GM19351 (cell line): ENCODE measurements at regions not wholly inside any gene's neighbourhood (a gene's known extent, or its start where the extent isn't known, plus 50 kb on each side); places are given as distances from the start of the nearest gene placed in this dataset.

Experiments used
- ATAC-seq: cut with Tn5 transposase; IDR thresholded peaks from one replicate; pipeline ENCODE4 v1.9.1; 2021; ENCODE audit warnings: mild to moderate bottlenecking, moderate library complexity; ENCODE audit not compliant: unreplicated experiment

DNA sequence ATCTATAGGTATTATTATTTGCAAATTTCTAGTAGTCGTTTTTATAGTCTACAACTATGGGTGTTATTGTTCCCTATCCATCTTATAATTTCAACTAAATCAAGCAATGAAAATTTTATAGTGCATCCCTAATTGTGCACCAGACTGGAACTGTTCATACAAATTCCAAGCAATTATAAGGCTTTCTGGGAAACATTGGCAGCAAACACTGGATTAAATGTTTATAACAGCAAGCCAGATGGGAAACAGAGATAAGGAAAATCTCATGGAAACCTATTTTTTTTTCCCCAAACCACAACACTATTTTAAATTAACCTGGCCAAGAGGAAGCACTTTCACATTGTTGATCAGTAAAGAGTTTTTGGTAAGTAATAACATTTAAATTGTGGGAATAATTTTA, 524.3 kb downstream of the RASEF start:
- ATAC-seq: no peak

DNA sequence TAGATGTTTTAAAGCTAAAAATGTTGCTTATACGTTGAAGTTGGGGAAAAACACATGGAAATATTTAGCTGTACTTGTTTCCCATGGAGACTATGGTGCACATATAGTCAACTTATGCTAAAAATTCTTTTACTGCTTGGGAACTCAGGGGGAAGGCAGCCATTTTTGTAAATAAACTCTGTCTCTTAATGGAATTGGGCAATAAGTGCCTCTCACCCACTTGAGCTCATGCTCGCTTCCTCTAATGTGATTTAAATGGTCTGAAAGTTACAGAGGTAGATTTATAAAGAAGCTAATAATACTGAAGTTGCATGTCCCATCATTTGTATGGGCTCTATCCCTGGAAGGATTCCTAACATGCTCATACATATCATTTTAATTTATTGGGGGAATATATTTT, 523.8 kb downstream of the RASEF start:
- no peak for ATAC-seq

DNA sequence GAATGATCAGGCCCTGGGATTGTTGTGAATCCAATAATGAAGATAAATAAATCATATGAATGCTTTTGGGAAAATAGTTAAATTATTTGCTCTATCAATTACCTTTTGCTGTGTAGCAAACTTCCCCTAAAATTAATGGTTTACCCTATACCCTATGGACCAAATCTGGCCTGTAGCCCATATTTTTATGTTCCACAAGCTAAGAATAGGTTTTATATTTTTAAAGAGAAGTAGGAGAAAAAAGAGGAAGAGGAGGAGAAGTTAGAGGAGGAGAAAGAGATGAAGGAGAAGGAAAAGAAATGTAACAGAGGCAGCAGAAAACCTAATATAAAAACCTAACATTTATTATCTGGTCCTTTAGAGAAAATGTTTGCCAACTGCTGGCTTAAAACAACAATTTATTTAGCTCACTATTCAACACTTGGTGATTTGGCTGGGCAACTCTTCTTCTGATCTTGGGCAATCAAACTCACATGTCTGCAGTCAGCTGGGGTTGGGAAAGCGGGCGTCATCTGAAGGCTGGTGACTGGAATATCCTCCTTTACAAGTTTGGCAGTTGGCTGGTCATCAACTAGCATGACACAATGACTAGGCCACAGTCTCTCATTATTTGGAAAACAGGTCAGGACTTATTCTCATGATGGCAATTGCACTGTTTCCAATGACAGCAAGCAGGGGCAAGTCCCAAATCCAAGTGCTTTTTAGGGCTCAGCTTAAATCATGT, 522.9 kb downstream of the RASEF start:
- no peak for ATAC-seq

DNA sequence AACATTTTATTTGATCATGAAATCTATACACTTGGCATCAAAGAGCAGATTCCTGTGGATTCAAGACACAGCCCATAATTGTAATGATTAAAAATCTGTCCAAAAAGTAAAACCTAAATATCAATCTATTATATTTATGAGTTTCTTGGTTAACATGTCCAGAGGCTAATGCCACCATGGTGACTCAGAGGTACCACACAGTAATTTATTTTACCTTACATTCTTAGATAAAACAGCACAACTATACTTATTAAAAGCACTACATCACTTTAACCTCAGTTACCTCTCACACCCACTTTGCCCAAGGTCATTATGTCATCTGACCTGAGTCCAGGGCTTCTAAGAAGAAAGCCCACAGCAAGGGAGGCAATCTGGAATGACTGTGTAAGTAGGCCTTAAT, 519.2 kb downstream of the RASEF start:
- no peak for ATAC-seq

DNA sequence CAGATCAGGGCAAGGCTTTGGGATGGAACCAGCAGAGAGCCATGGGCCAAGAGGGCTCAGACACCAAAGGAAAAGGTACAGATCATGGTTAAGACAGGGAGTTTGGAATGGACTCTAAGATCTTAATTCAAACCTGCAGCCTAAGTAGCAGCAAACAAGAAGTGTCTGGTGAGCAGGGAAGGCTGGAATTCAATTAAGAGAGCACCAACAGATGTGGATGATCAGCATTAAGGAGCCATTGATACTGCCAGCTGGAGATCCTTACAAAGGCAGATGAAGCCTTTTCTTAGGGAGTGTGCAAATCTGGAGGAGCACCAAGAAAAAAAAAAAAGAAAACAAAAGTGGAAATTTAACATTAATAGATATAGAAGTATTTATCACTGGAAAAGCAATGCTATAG, 516.8 kb downstream of the RASEF start:
- ATAC-seq: no peak

DNA sequence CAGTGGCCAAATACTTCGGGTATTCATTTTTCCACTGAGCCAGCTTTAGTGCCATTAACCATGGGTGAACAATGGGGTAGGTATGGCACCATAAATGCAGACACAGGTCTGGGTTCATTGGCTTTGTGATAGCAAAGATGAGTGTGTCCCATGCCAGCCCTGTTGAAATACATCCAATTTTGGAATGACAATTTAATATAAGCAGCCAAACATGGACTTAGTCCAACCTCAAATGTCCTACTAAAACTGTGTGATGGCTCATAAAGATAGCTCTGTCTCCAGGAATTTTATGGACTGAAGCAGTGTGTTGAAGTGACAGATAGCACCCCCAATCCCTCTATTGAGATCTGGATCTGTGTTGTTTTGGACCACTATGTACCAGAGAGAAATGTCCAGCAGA, 514.9 kb downstream of the RASEF start:
- no peak for ATAC-seq

DNA sequence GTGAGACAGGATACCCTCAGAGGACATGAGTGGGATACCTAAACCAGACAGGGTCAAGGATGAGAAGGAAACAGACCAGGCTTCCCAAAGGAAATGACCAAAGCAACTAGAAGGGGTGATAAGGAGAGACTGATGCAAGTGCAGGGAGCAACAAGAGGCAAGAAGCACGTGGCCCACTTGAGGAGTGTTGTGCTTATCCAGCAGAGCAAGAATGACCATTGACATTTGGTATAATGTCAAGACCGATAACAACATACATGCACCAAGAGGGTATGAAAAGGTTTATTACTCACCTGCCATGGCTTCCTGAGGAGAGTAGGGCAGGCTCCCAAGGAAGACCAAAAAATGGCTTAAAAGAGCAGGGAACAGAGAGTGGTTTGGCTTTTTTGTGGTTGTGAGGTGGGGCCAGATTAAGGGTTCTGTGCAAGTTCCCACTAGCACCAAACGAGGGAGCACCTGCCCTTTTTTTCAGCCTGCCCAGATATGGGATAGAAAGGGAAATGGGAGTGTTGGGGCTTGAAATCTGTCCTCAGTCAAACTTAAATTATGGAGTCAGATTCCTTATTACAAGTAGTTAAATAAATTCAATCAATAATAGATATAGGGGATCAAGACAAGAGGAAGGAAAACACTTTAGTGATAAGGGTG, 513.6 kb downstream of the RASEF start:
- no peak for ATAC-seq

DNA sequence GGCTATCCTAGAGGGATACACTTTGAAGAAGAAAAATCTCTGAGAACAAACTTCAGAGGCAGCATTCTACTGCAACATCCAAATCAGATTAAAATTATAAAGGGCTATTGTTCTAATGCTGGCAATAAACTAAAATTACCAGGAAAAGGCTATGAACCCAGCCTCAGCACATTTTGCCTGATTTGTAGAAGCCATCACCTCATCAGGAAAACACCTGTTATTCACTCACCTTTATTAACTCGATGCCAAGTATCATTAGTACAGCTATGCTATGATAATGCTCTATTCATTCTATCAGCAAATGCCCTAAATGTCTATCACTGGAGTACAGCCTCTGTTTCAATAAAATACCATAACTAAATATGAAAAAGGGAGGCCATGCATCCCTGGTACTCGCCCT, 510.2 kb downstream of the RASEF start:
- ATAC-seq: no peak

DNA sequence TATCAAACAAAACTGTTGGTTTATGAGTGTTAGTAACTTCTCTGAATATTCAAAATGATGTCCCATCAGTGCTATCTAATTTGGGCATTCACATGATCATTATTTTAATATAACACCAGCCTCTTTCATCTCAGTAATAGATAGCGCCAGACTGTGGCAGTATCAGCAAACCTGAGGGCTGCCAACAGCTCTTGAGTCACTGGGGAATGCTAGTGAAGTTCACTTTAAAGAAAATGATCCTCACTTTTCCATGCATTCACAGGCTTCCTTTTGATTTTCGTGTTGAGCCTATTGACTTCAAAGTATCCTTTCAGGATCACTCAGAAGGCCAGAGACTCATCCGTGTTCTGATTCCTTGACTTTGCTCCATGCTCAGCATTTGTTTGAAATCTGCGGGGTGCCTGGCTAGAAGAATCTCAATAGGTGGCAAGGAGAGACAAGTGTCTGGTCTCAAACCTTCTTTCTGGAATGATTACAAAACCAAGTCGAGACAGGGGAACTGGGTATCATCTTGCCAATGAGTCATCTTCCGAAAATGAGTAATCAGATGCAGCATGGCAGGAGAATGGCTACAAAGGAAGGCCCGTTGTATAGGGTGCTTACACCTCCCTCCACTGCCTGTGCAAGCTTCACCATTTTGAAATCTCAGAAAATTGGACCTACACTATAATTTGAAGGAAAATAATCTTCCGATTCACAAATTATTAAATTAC, 509.1 kb downstream of the RASEF start:
- no peak for ATAC-seq

DNA sequence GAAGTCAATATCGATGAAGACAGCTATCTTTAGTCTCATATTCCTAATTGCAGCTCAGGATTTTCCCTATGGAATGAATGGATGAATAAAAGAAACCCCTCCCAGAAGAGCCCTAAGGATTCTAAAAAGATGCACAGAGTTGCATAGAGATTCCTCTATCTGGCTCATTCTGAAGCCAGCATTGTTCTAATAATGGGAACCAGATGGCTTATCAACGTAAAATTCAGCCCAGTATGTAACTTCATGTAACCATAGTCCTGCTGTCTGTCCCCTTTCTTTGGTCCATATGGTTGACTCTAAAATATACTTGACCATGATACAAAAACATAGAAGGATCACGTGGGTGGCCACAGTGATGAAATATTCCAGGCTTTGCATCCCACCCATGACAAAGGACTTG, 508.6 kb downstream of the RASEF start:
- no peak for ATAC-seq

DNA sequence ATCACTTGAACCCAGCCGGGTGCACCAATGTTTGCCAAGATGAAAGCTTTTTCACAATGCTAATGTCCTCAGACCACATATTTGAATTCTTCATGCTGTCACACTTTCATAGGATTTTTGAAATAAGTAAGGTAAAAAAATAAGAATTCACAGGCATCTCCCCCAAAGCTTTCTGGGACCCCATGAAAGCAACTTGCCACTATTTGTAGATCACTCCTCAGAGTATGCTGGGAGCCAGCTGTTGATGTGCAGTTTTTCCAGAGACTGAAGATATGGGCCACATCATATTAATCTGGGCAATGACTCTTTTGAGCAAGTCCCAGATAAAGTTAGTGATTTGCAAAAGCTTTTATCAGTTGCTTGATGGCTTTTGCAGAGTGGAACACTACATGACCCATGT, 507.9 kb downstream of the RASEF start:
- no peak for ATAC-seq

DNA sequence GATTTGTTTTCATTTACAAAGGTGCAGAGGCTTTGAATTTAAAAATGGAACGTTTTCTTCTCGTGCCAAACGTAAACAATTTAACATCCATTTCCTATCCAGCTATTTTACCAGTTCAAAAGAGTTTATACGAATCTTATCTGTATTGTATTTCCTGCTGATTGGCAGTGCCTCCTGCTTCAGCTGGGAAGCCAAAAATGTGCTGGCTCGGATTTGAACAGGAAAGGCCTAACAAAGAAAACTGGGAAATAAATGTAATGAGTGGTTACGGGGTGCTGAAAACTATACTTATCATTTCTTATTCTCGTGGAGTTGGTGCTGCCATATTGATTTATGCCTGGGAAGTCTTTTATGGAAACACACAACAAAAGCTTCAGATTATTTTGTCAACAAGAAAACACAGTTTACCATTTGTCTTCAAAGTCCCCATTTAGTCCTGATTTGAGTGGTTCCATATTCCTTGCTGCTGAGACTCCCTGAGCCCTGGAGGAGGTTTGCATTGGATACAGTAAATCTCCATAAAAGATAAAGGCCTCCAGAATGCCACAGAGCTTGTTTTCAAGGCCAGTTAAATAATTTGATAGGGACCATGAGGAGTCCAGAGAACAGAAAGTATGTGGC, 507.4 kb downstream of the RASEF start:
- ATAC-seq: no peak

DNA sequence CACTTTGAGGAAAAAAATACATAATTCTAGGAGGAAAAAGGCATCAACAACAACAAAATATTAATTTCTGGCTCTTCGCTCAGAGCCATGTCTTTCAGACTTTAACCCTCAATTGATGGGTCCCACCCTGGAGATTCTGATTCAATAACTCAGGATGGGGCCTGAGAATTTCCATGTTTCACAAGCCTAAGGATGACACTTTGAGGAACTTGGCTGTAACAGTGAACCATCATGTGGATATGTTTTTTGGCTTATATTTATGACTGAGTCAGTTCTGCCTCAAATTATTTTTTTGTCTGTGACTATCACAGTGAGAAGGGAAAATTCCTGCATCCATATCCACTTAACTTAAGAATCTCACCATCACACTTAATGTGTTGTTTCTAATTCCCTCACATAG, 504.6 kb downstream of the RASEF start:
- no peak for ATAC-seq

DNA sequence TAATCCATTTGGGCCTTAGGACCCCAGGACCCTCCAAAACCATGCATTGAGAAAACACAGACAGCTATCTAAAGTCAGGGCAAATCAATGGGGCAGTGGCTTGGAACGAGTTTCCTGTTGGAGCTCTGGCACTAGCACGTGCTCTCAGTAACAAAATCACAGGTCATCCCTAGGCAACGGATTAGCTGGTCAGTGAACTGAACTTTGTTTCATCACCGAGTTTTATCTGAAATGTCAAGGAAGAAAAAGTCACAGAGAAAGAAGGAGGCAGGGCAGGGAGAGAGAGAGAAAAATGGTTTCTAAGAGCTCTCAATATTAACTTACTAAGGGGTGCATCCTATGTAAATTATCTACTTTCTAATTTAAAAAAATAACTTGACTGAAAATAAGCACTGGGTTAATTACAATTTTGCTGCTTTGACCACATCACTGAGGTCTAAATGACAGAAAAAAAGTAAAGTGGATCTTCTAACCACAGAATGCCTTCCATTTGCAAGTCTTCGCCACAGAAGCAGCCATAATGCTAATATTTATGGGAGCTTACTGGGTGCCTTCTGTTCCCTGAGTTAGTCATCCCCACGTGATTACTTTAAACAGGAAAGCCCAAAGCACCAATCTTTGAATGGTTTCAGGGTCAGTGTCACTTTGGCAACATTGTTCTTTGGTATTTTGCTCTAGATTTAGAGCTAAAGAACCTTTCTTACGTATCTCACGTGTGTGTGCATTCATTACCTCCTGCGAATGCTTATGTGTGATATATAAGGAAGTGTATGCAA, 503.9 kb downstream of the RASEF start:
- no peak for ATAC-seq

DNA sequence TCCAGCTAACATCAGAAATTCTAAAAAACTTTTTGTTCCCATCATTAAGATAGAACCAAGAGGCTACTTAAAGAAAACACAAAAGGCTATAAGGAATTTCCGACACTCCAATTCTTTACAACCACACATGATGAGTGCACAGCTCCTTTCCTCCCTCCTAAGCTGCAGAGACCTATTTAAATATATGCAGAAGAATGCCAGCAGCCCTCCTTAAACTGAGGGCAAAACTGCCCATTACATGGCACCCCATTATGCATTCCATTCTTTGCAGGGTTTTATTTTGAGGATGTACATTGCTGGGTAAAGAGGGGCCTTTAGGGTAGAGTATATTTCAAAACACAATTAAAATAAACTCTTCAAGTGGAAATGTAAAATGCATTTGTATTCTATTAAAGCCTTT, 502.9 kb downstream of the RASEF start:
- no peak for ATAC-seq

DNA sequence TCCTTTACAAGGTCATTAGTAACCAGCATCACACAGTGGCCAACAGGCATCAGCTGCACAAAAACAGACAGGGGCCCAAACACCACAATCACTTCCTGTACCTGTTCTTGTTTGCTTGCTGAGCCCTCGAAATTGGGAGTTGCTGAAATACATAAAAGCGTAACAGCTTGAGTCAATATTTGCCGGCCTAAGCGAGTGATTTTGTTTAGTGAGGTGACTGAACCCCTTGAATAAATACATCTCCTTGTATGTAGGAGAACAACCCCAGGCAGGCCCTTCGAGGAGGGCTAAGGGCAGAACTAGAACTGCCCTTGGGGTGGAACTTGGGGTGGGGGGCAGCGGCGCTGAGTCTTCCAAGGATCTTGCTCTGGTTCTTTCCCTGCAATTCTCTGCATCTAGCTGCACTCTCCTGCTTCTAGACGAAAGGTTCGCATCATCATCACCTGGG, 502.5 kb downstream of the RASEF start:
- ATAC-seq: no peak

DNA sequence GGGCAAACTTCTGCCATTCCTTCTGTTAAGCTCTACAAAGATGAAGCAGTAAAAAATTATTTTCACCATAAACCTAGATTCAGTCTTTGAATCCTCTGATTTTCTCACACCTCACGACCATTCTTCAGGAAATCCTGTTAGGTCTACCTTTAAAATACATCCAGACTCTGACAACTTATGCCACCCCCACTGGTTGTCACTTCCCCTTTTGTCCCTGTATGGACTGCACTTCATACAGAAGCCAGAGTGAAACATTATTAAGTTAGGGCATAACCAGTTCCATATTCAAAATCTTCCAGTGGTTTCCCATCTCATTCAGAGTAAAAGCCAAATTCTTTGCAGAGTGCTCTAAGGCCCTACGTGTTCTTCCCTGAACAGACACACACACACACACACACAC, 499.8 kb downstream of the RASEF start:
- ATAC-seq: no peak

DNA sequence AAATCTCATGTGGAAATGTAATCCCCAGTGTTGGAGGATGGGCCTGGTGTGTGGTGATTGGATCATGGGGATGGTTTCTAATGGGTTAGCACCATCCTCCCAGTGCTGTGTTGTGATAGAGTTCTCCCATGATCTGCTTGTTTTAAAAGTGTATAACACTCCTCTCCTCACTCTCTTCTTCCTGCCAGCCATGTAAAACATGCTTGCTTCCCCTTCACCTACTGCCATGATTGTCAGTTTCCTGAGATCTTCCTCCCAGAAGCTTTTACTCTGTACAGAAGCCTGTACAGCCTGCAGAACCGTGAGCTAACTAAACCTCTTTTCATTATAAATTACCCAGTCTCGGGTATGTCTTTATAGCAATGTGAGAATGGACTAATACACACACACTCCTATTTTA, 499.1 kb downstream of the RASEF start:
- ATAC-seq: no peak

DNA sequence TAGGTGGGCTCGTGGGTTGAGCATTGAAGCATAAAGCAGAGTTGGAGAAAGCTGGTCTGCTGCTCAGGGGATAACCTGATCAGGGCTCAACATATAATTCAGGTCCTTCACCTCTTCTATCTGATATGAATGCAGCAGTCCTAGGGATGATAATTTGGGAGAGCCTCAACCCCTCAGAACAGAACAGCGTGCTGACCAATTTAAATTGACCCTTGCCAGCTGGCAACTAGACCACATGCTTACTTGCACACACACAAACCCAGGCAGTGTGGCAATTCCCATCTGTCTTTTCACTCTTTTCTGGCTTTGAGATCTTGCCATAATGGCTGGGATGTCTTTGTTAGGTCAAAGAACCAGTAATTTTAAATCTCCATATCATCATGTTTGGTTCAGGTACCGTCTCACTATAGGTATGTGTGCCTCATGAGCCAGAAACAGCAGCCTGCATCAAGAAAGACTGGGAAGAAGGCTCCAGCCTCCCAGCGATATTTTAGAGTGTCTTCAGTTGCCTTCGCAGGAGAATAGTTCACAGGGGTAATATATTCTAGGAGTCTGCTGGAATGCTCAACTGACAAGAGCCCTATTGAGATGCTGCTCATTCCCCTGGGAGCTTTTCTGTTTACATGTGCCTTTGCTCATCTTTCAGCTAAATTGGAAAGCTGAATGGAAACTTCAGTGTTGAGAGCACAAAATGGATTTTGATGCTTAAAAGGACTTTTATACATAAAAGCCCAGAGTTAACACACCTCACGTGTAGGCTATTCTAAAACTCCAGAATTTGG, 497.6 kb downstream of the RASEF start:
- ATAC-seq: no peak

DNA sequence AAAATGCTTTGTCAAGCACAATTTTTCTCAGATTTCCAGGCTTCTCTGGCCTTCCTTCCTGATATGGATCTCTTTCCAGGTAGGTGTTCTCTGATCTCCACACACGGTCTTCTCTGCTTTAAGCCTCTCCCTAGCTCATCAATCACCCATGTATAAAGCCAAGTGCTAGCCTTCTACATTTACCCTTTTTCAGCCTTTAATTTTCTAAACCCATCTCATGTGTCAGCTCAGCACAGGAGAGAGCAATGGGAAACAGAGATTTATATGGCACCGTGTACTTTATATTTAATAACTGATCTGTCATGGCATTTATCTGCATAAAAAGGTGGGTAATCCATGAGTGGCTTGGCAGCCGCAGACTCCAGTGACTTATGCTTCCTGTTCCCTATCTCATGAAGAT, 495.0 kb downstream of the RASEF start:
- no peak for ATAC-seq
